Panc1 (cell line): ENCODE measurements at regions not wholly inside any gene's neighbourhood (a gene's known extent, or its start where the extent isn't known, plus 50 kb on each side); places are given as distances from the start of the nearest gene placed in this dataset.

Experiments
- ATAC-seq: fragments of 200-7000 bp; cut with Tn5 transposase; 2 replicates; pipeline ENCODE4 v1.9.1; 2020; ENCODE audit warnings: mild to moderate bottlenecking, moderate library complexity
- BruUV-seq: library from RNA; stranded (reverse); fragments of 400-500 nt; replicated peaks from 2 replicates; lab custom pipeline; 2021; lab: Mats Ljungman, UMichigan
- CTCF ChIA-PET: fragments of 300-600 bp; sonication (Branson Sonifier 250); formaldehyde crosslinking; loops from one replicate; lab custom pipeline; 2022; ENCODE audit warnings: antibody characterized with exemption; lab: Charles Lee
- POLR2A ChIA-PET: fragments of 300-600 bp; sonication (Branson Sonifier 250); formaldehyde crosslinking; loops from one replicate; lab custom pipeline; 2022; ENCODE audit warnings: antibody characterized with exemption; lab: Charles Lee
- DNase-seq: peaks from one replicate; pipeline ENCODE4 v3.0.0-alpha.2; 2010; ENCODE audit warnings: low read depth, low spot score
- H3K27ac ChIP-seq: 2 replicates; pipeline ENCODE4 v1.5.1; 2011; ENCODE audit warnings: mild to moderate bottlenecking, low read length, inconsistent platforms
- H3K27me3 ChIP-seq: fragments of 200-500 bp; sonication (Bioruptor generic); 2 replicates; pipeline ENCODE4 v1.6.0; 2014; ENCODE audit warnings: low read length, inconsistent platforms; ENCODE audit not compliant: control insufficient read depth, insufficient read depth
- H3K36me3 ChIP-seq: fragments of 200-500 bp; sonication (Bioruptor generic); 2 replicates; pipeline ENCODE4 v1.5.1; 2014; ENCODE audit warnings: inconsistent platforms, mild to moderate bottlenecking, low read length, moderate library complexity; ENCODE audit not compliant: control insufficient read depth, insufficient read depth
- H3K4me1 ChIP-seq: 2 replicates; pipeline ENCODE4 v1.5.1; 2011; ENCODE audit warnings: inconsistent platforms, mild to moderate bottlenecking, low read length, moderate library complexity; ENCODE audit not compliant: control insufficient read depth, insufficient read depth
- H3K4me3 ChIP-seq, 2 experiments: 2 replicates each; pipeline ENCODE4 v1.5.1; 2011 to 2012; ENCODE audit warnings: low read depth in 2 of 2, low read length in 2 of 2, mild to moderate bottlenecking in 2 of 2, inconsistent platforms in 1 of 2, moderate library complexity in 1 of 2
- H3K9me3 ChIP-seq: fragments of 200-500 bp; sonication (Bioruptor generic); 2 replicates; pipeline ENCODE4 v1.5.1; 2014; ENCODE audit warnings: low read depth, mild to moderate bottlenecking, inconsistent platforms, low read length, moderate library complexity; ENCODE audit not compliant: control insufficient read depth, insufficient read depth
- CTCF ChIP-seq: fragments of 450-650 bp; IDR thresholded peaks from 2 replicates; pipeline ENCODE4 v1.5.1; 2017; ENCODE audit warnings: mild to moderate bottlenecking
- POLR2AphosphoS5 ChIP-seq: IDR thresholded peaks from 2 replicates; pipeline ENCODE4 v1.6.1; 2012; ENCODE audit warnings: mild to moderate bottlenecking, low read depth, low read length, moderate library complexity
- REST ChIP-seq, 2 experiments: IDR thresholded peaks; 2 replicates each; pipeline ENCODE4 v1.6.1; 2011 to 2012; ENCODE audit warnings: low read depth in 2 of 2, control low read depth in 1 of 2, low read length in 1 of 2, mild to moderate bottlenecking in 1 of 2, moderate library complexity in 1 of 2; ENCODE audit not compliant: insufficient read depth in 1 of 2
- SIN3A ChIP-seq: IDR thresholded peaks from 2 replicates; pipeline ENCODE4 v1.6.1; 2012; ENCODE audit warnings: low read depth, mild to moderate bottlenecking, low read length, moderate library complexity, borderline replicate concordance; ENCODE audit not compliant: insufficient read depth
- TCF7L2 ChIP-seq: IDR thresholded peaks from 2 replicates; pipeline ENCODE4 v1.6.1; 2011; ENCODE audit warnings: mild to moderate bottlenecking, low read depth, low read length, inconsistent platforms
- in situ Hi-C: cut with HindIII; loops from 2 replicates; pipeline ENCODE4 v1.10.0; 2016; ENCODE audit warnings: low sequenced_read_pairs, low pct_unique_long_range_greater_than_20kb
- intact Hi-C: fragments of 100-400 bp; cut with micrococcal nuclease; formaldehyde crosslinking; loops from one replicate; pipeline ENCODE4 v1.10.0; 2022; ENCODE audit not compliant: unreplicated experiment

- POLR2A ChIA-PET, result no interaction called here
- intact Hi-C loops (no loop called here), in situ Hi-C loops (no loop called here)
- Histone ChIP-seq H3K4me1 (no peaks in the 10 kb centered on the region), H3K9me3 (no peaks in the 10 kb centered on the region), H3K4me3 (no peak overlapping the region), H3K36me3 (no peaks in the 10 kb centered on the region), H3K27me3 (no peaks in the 10 kb centered on the region), H3K27ac (no peak overlapping the region)
- no TSS peak for BruUV-seq
- no peak for TF ChIP-seq REST (IDR thresholded peaks at IDR 0.05; ENCODE audit: insufficient read depth in 1 of 2, low read depth in 2 of 2, low read length in 1 of 2)
- no peak for TF ChIP-seq SIN3A
- TF ChIP-seq POLR2AphosphoS5, result no peak
- no peak for TF ChIP-seq CTCF
- no peak for TF ChIP-seq TCF7L2
- ATAC-seq, result no peak
- CTCF ChIA-PET, result no interaction called here
- DNase-seq, result no peak
Measured at GRCh38 chr5:67453111-67453905, 256.7 kb upstream of the CD180 start.

DNA sequence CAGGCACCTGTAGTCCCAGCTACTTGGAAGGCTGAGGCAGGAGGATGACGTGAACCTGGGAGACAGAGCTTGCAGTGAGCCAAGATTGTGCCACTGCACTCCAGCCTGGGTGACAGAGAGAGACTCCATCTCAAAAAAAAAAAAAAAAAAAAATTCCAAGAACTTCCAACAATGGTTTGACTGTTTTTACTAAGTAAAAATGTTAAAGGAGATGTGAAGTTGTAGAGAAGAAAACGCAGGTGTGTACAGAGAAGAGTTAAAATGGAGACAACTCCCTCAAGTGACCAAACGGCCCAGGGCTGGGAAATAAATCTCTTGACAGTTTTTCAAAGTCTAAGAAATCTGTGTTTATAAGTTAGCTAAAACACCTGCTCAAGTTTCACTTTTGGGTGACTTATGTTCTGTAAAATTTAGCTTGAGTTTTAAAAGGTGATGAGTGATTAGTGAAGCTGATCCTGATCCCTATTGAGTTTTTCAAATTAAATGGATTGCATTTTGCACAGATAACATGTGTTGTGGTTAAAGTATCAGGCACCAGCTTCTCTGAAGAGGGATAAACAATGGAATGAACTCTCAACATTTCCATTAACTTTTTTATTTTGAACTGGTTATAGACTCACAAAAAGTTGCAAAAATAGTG lies 255.2 kb upstream of the CD180 start:
- Histone ChIP-seq H3K36me3 (no peaks in the 10 kb centered on the region), H3K9me3 (no peaks in the 10 kb centered on the region), H3K27ac (no peak overlapping the region), H3K4me1 (no peaks in the 10 kb centered on the region), H3K4me3 (no peak overlapping the region), H3K27me3 (no peaks in the 10 kb centered on the region)
- DNase-seq (no peak), ATAC-seq (no peak)
- TF ChIP-seq REST (IDR thresholded peaks at IDR 0.05; ENCODE audit: insufficient read depth in 1 of 2, low read depth in 2 of 2, low read length in 1 of 2), result no peak
- TF ChIP-seq POLR2AphosphoS5, result no peak
- no peak for TF ChIP-seq SIN3A
- TF ChIP-seq TCF7L2, result no peak
- no peak for TF ChIP-seq CTCF
- CTCF ChIA-PET, result no interaction called here
- in situ Hi-C loops, result no loop called here
- no TSS peak for BruUV-seq
- intact Hi-C loops, result no loop called here
- POLR2A ChIA-PET, result no interaction called here
